Suprapubic skin (tissue), 4 donors: ENCODE measurements at regions not wholly inside any gene's neighbourhood (a gene's known extent, or its start where the extent isn't known, plus 50 kb on each side); places are given as distances from the start of the nearest gene placed in this dataset.

ENCODE experiments used
- DNase-seq, 2 donors: peaks; one replicate each; pipeline ENCODE4 v3.0.0-alpha.2; 2019; ENCODE audit warnings: low spot score in 2 of 2
- H3K27ac ChIP-seq: fragments of 200-600 bp; sonication (generic); one replicate; pipeline ENCODE4 v1.5.1; 2019
- H3K27me3 ChIP-seq: fragments of 200-600 bp; sonication (generic); one replicate; pipeline ENCODE4 v1.5.1; 2019
- H3K36me3 ChIP-seq: fragments of 200-600 bp; sonication (generic); one replicate; pipeline ENCODE4 v1.5.1; 2019
- H3K4me1 ChIP-seq: fragments of 200-600 bp; sonication (generic); one replicate; pipeline ENCODE4 v1.5.1; 2019
- H3K4me3 ChIP-seq: fragments of 200-600 bp; sonication (generic); one replicate; pipeline ENCODE4 v1.5.1; 2019; ENCODE audit warnings: mild to moderate bottlenecking
- H3K9me3 ChIP-seq: fragments of 200-600 bp; sonication (generic); one replicate; pipeline ENCODE4 v1.5.1; 2019
- EP300 ChIP-seq: sonication (generic); formaldehyde crosslinking; IDR thresholded peaks from one replicate; pipeline ENCODE4 v1.6.1; 2017; ENCODE audit warnings: antibody characterized with exemption
- POLR2A ChIP-seq, 2 donors: fragments of 450-650 bp; IDR thresholded peaks; one replicate each; pipeline ENCODE4 v1.6.1; 2017; ENCODE audit warnings: antibody characterized with exemption in 2 of 2, mild to moderate bottlenecking in 2 of 2, moderate library complexity in 2 of 2
- POLR2AphosphoS5 ChIP-seq, 3 donors: sonication (generic); formaldehyde crosslinking; IDR thresholded peaks; one replicate each; pipeline ENCODE4 v1.6.1; 2017; ENCODE audit warnings: antibody characterized with exemption in 3 of 3
- WGBS: methylation state at CpG from one replicate; pipeline ENCODE4 v1.1.5; 2018; 5-methylcytosine and 5-hydroxymethylcytosine counted together
- TF ChIP-seq, protein P1 (sequence below), 2 donors: fragments of 200-600 bp in 1 of 2; fragments of 450-650 bp in 1 of 2; sonication (generic) in 1 of 2; IDR thresholded peaks; one replicate each; pipeline ENCODE4 v1.5.1; 2016 to 2019; ENCODE audit warnings: antibody characterized with exemption in 2 of 2, mild to moderate bottlenecking in 1 of 2, moderate library complexity in 1 of 2

DNA sequence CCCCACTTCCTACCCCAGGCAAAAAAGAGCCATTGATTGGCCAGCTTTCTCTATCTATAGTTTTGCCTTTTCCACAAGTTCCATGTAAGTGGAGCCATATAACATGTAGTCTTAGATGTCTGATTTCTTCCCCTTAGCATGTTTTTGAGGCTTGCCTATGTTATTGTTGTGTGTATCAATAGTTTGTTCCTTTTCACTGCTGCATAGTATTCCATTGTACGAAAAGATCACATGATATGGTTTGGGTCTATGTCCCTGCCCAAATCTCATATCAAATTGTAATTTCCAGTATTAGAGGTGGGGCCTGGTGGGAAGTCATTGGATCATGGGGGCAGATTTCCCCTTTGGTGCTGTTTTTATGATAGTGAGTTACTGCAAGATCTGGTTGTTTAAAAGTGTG is 93.6 kb upstream of the RFLNA start:
- H3K4me1 ChIP-seq = no peaks in the 10 kb centered on the region
- H3K27ac ChIP-seq = no peak overlapping the region
- no peak for DNase-seq
- H3K9me3 ChIP-seq = no peaks in the 10 kb centered on the region
- 97% methylated on average over 1 of the region's 1 CpG for WGBS
- H3K27me3 ChIP-seq = no peaks in the 10 kb centered on the region
- no peak overlapping the region for H3K4me3 ChIP-seq
- no peaks in the 10 kb centered on the region for H3K36me3 ChIP-seq
- no peak for TF ChIP-seq POLR2AphosphoS5 (IDR thresholded peaks at IDR 0.05)
- no peak for TF ChIP-seq EP300
- TF ChIP-seq, protein P1, sequence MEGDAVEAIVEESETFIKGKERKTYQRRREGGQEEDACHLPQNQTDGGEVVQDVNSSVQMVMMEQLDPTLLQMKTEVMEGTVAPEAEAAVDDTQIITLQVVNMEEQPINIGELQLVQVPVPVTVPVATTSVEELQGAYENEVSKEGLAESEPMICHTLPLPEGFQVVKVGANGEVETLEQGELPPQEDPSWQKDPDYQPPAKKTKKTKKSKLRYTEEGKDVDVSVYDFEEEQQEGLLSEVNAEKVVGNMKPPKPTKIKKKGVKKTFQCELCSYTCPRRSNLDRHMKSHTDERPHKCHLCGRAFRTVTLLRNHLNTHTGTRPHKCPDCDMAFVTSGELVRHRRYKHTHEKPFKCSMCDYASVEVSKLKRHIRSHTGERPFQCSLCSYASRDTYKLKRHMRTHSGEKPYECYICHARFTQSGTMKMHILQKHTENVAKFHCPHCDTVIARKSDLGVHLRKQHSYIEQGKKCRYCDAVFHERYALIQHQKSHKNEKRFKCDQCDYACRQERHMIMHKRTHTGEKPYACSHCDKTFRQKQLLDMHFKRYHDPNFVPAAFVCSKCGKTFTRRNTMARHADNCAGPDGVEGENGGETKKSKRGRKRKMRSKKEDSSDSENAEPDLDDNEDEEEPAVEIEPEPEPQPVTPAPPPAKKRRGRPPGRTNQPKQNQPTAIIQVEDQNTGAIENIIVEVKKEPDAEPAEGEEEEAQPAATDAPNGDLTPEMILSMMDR (IDR thresholded peaks at IDR 0.05) = no peak
- TF ChIP-seq POLR2A (IDR thresholded peaks at IDR 0.05) = no peak

DNA sequence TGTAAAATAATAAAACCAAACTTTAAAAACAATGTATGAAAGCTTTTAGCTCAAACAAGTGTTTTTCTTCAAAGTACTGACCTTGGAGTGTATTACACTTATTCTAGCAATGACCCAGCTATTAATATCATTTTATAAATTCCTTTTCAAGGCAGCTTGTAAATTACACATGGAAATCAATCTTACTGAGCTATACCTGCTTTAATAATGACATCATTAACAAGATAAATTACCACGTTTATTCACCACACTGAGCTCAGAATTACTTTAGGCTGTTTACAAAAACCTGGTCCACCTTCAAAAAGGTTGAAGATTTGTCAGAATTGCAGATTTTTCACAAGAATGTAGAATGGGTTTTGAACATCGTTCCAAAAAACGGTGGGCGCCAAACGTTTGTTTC is 91.7 kb upstream of the RFLNA start:
- Histone ChIP-seq H3K4me3 (no peak overlapping the region), H3K27me3 (peaks cover 4% of the 10 kb centered on the region), H3K27ac (no peak overlapping the region), H3K36me3 (no peaks in the 10 kb centered on the region), H3K9me3 (no peaks in the 10 kb centered on the region), H3K4me1 (no peaks in the 10 kb centered on the region)
- TF ChIP-seq, protein P1 (IDR thresholded peaks at IDR 0.05) = no peak
- no peak for TF ChIP-seq POLR2A (IDR thresholded peaks at IDR 0.05)
- TF ChIP-seq POLR2AphosphoS5 (IDR thresholded peaks at IDR 0.05) = no peak
- TF ChIP-seq EP300 = no peak
- 68% methylated on average over 5 of the region's 5 CpGs for WGBS
- DNase-seq = no peak

DNA sequence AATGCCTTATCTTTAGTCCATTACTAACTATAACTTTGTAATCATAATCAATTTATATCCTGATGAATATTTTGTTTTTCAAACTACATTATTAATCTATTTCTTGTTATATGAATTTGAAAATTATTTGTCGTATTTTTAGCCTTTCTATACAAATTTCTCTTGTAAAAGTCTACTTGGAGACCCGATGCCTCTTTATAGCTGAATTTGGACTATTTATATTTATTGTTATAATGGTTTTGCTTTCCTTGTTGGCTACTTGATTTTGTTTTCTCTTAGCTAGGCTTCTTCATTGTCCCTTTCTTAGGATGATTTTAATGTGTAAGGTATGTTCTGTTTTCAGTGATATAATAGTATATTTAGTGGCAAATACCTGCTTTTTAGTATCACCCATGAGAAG is 89.5 kb upstream of the RFLNA start:
- Histone ChIP-seq H3K27me3 (peaks cover 7% of the 10 kb centered on the region), H3K4me1 (no peaks in the 10 kb centered on the region), H3K36me3 (no peaks in the 10 kb centered on the region), H3K4me3 (no peak overlapping the region), H3K27ac (no peak overlapping the region), H3K9me3 (no peaks in the 10 kb centered on the region)
- TF ChIP-seq, protein P1 (IDR thresholded peaks at IDR 0.05) = no peak
- TF ChIP-seq POLR2A (IDR thresholded peaks at IDR 0.05) = no peak
- no peak for TF ChIP-seq EP300
- TF ChIP-seq POLR2AphosphoS5 (IDR thresholded peaks at IDR 0.05) = no peak
- no peak for DNase-seq
- 96% methylated on average over 2 of the region's 2 CpGs for WGBS

DNA sequence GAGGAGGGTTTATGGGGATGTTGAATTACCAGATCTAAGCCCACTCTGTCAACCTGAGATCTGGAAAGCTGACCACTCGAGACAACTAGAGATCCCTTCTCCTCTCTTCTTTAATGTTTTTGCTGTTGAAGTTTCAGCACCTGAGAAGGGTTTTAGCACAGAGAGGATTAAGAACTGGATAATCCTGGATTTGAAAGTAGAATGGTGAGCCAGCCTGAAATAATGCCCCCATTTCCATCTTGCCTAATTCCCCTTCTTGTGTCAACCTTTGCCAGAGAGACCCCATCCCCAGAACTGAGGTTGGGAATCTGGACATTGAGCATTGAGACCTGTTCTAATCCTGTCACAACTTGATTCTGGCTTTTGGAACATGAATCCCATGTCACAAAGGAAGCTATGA is 87.8 kb upstream of the RFLNA start:
- Histone ChIP-seq H3K4me3 (no peak overlapping the region), H3K36me3 (no peaks in the 10 kb centered on the region), H3K9me3 (no peaks in the 10 kb centered on the region), H3K4me1 (no peaks in the 10 kb centered on the region), H3K27ac (no peak overlapping the region), H3K27me3 (peaks cover 7% of the 10 kb centered on the region)
- DNase-seq = no peak
- TF ChIP-seq POLR2A (IDR thresholded peaks at IDR 0.05) (no peak), POLR2AphosphoS5 (IDR thresholded peaks at IDR 0.05) (no peak), EP300 (no peak)
- TF ChIP-seq, protein P1 (IDR thresholded peaks at IDR 0.05) = no peak
- WGBS = 90% methylated on average over 1 of the region's 1 CpG

DNA sequence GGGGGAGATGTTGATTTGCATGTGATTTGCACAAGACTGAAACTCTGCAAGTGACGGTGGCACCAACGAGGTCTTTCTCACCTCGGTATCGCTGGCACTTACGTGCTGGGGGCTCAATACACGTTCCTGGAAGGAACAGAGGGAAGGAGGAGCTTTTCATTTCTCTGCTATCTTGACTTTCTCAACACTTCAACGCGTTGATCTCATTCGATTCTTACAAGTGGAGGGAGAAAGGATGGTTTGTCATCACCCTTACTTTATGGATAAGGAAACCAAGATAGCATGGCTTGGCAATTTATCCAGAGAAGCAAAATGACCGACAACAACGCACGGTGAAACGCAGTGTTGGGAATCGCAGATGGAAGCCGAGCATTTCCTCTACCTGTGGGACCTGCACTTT is 87.3 kb upstream of the RFLNA start:
- Histone ChIP-seq H3K27me3 (peaks cover 7% of the 10 kb centered on the region), H3K36me3 (no peaks in the 10 kb centered on the region), H3K4me1 (no peaks in the 10 kb centered on the region), H3K9me3 (no peaks in the 10 kb centered on the region), H3K4me3 (no peak overlapping the region), H3K27ac (no peak overlapping the region)
- WGBS = 77% methylated on average over 15 of the region's 15 CpGs
- DNase-seq = no peak
- TF ChIP-seq, protein P1 (IDR thresholded peaks at IDR 0.05) = no peak
